HCT116 (cell line): ENCODE measurements at regions not wholly inside any gene's neighbourhood (a gene's known extent, or its start where the extent isn't known, plus 50 kb on each side); places are given as distances from the start of the nearest gene placed in this dataset.

Experiments used
- ATAC-seq: fragments of 200-7000 bp; cut with Tn5 transposase; 2 replicates; pipeline ENCODE4 v1.9.1; 2020; ENCODE audit warnings: mild to moderate bottlenecking, moderate library complexity
- BruUV-seq: library from RNA; stranded (reverse); fragments of 400-500 nt; replicated peaks from 2 replicates; lab custom pipeline; 2021; lab: Mats Ljungman, UMichigan
- CTCF ChIA-PET: fragments of 300-600 bp; sonication (Branson Sonifier 250); formaldehyde crosslinking; loops from one replicate; lab custom pipeline; 2021; ENCODE audit warnings: antibody characterized with exemption; lab: Charles Lee
- POLR2A ChIA-PET: fragments of 300-600, 350-600 bp; sonication (Branson Sonifier 250); formaldehyde crosslinking; loops from one replicate; lab custom pipeline; 2021; ENCODE audit warnings: antibody characterized with exemption; lab: Charles Lee
- RAD21 ChIA-PET, 2 experiments: fragments of 300-600 bp; sonication (Branson Sonifier 250); formaldehyde crosslinking; loops; one replicate each; lab custom pipeline; 2023; ENCODE audit warnings: low total read pairs in 2 of 2; ENCODE audit not compliant: uncharacterized antibody in 2 of 2, unreplicated experiment in 2 of 2, low non-redundant PET in 1 of 2; lab: Charles Lee
- DNase-seq: peaks from one replicate; pipeline ENCODE4 v3.0.0-alpha.2; 2010; ENCODE audit warnings: low read depth, low spot score
- H2AFZ ChIP-seq: fragments of 200-600 bp; shearing (Covaris generic), sonication (generic); 2 replicates; pipeline ENCODE4 v1.6.1; 2017; ENCODE audit warnings: low read depth, mixed run types, mixed read lengths, antibody characterized with exemption, low read length; ENCODE audit not compliant: poor library complexity, severe bottlenecking
- H3K27ac ChIP-seq: 2 replicates; pipeline ENCODE4 v1.5.1; 2012; ENCODE audit warnings: low read depth, low read length
- H3K27me3 ChIP-seq: fragments of 200-600 bp; sonication (generic); 2 replicates; pipeline ENCODE4 v1.6.1; 2016; ENCODE audit warnings: mixed run types, low read length, mixed read lengths; ENCODE audit not compliant: insufficient read depth
- H3K36me3 ChIP-seq, 2 experiments: fragments of 200-500 bp in 1 of 2; fragments of 200-600 bp in 1 of 2; sonication (Bioruptor generic) in 1 of 2; sonication (generic) in 1 of 2; 2 replicates each; pipeline versions ENCODE4 v1.5.1 to v1.6.1; 2014 to 2016; ENCODE audit warnings: low read length in 2 of 2, inconsistent platforms in 1 of 2, mixed read lengths in 1 of 2, mixed run types in 1 of 2; ENCODE audit not compliant: insufficient read depth in 2 of 2, control insufficient read depth in 1 of 2
- H3K4me1 ChIP-seq, 2 experiments: fragments of 200-600 bp in 1 of 2; sonication (generic) in 1 of 2; 2 replicates each; pipeline versions ENCODE4 v1.5.1 to v1.6.1; 2012 to 2017; ENCODE audit warnings: low read length in 2 of 2, inconsistent platforms in 1 of 2, mild to moderate bottlenecking in 1 of 2, mixed read lengths in 1 of 2, mixed run types in 1 of 2, moderate library complexity in 1 of 2; ENCODE audit not compliant: insufficient read depth in 2 of 2, control insufficient read depth in 1 of 2
- H3K4me2 ChIP-seq: fragments of 200-600 bp; sonication (generic); 2 replicates; pipeline ENCODE4 v1.6.1; 2017; ENCODE audit warnings: mixed run types, low read length, mixed read lengths
- H3K4me3 ChIP-seq, 2 experiments: fragments of 200-600 bp in 1 of 2; sonication (generic) in 1 of 2; replicated peaks in 1 of 2; 2 replicates each; pipeline ENCODE4 v1.5.1; 2011 to 2016; ENCODE audit warnings: low read length in 2 of 2, control low read depth in 1 of 2, low read depth in 1 of 2, mild to moderate bottlenecking in 1 of 2, mixed read lengths in 1 of 2, mixed run types in 1 of 2
- H3K79me2 ChIP-seq: fragments of 200-600 bp; sonication (generic); 2 replicates; pipeline ENCODE4 v1.6.1; 2017; ENCODE audit warnings: mild to moderate bottlenecking, mixed run types, low read length, moderate library complexity, mixed read lengths; ENCODE audit not compliant: insufficient read depth
- H3K9ac ChIP-seq: fragments of 200-600 bp; sonication (generic); 2 replicates; pipeline ENCODE4 v1.6.1; 2016; ENCODE audit warnings: low read length, mixed read lengths
- H3K9me2 ChIP-seq: fragments of 200-600 bp; sonication (generic), shearing (Covaris generic); 2 replicates; pipeline ENCODE4 v1.6.1; 2017; ENCODE audit warnings: mixed run types, mild to moderate bottlenecking, moderate library complexity; ENCODE audit not compliant: insufficient read depth
- H3K9me3 ChIP-seq, 2 experiments: fragments of 200-500 bp in 1 of 2; fragments of 200-600 bp in 1 of 2; sonication (Bioruptor generic) in 1 of 2; sonication (generic) in 1 of 2; 2 replicates each; pipeline ENCODE4 v1.6.1; 2014 to 2017; ENCODE audit warnings: low read length in 2 of 2, mixed read lengths in 2 of 2, inconsistent platforms in 1 of 2, low read depth in 1 of 2, mild to moderate bottlenecking in 1 of 2, mixed run types in 1 of 2, moderate library complexity in 1 of 2; ENCODE audit not compliant: control insufficient read depth in 1 of 2, insufficient read depth in 1 of 2
- H4K20me1 ChIP-seq: fragments of 200-600 bp; sonication (generic), shearing (Covaris generic); 2 replicates; pipeline ENCODE4 v1.6.1; 2017; ENCODE audit warnings: mixed run types, mild to moderate bottlenecking, moderate library complexity; ENCODE audit not compliant: insufficient read depth
- ATF3 ChIP-seq: IDR thresholded peaks from 2 replicates; pipeline ENCODE4 v1.6.1; 2012
- CBX3 ChIP-seq: IDR thresholded peaks from 2 replicates; pipeline ENCODE4 v1.6.1; 2012; ENCODE audit warnings: low read depth
- ELF1 ChIP-seq: IDR thresholded peaks from 2 replicates; pipeline ENCODE4 v1.6.1; 2012; ENCODE audit warnings: low read depth, borderline replicate concordance
- EZH2 ChIP-seq: fragments of 200-600 bp; sonication (generic); IDR thresholded peaks from 2 replicates; pipeline ENCODE4 v1.6.1; 2017; ENCODE audit warnings: antibody characterized with exemption, mixed run types
- EZH2phosphoT487 ChIP-seq: fragments of 200-600 bp; IDR thresholded peaks from 2 replicates; pipeline ENCODE4 v1.6.1; 2018; ENCODE audit warnings: antibody characterized with exemption, borderline replicate concordance
- JUND ChIP-seq: IDR thresholded peaks from 2 replicates; pipeline ENCODE4 v1.6.1; 2012
- MAX ChIP-seq: IDR thresholded peaks from 2 replicates; pipeline ENCODE4 v1.6.1; 2012
- POLR2AphosphoS5 ChIP-seq: IDR thresholded peaks from 2 replicates; pipeline ENCODE4 v1.6.1; 2011; ENCODE audit warnings: mild to moderate bottlenecking, low read depth, low read length, moderate library complexity
- RAD21 ChIP-seq: IDR thresholded peaks from 2 replicates; pipeline ENCODE4 v1.6.1; 2012; ENCODE audit warnings: low read depth, mild to moderate bottlenecking
- TCF7L2 ChIP-seq: IDR thresholded peaks from 2 replicates; pipeline ENCODE4 v1.7.0; 2011; ENCODE audit warnings: borderline replicate concordance, inconsistent platforms; ENCODE audit not compliant: insufficient read depth, insufficient read length; ENCODE audit errors: extremely low read depth
- YY1 ChIP-seq: IDR thresholded peaks from 2 replicates; pipeline ENCODE4 v1.6.1; 2011; ENCODE audit warnings: low read length, low read depth, moderate library complexity, mild to moderate bottlenecking; ENCODE audit not compliant: insufficient replicate concordance; ENCODE audit errors: extremely low read depth
- ZBTB33 ChIP-seq: IDR thresholded peaks from 2 replicates; pipeline ENCODE4 v1.6.1; 2011; ENCODE audit warnings: mild to moderate bottlenecking, low read length, moderate library complexity; ENCODE audit not compliant: insufficient replicate concordance; ENCODE audit errors: extremely low read depth
- ZFX ChIP-seq: fragments of 450-650 bp; IDR thresholded peaks from 2 replicates; pipeline ENCODE4 v1.6.1; 2017
- ZNF274 ChIP-seq: fragments of 200-500 bp; sonication (Bioruptor generic); IDR thresholded peaks from 2 replicates; pipeline ENCODE4 v1.6.1; 2014; ENCODE audit warnings: mild to moderate bottlenecking, low read depth, low read length, inconsistent platforms
- intact Hi-C: fragments of 100-400 bp; cut with micrococcal nuclease; formaldehyde crosslinking; loops from 2 replicates; pipeline ENCODE4 v1.10.0; 2022

- ChIA-PET POLR2A (no interaction called here), RAD21 (no interaction called here)
- ATAC-seq, result no peak
These were observed 237.6 kb upstream of the SFSWAP start for GRCh38 chr12:131473261-131473660.

More at GRCh38 chr12:131473261-131473660, 237.6 kb upstream of the SFSWAP start:
- BruUV-seq, result no TSS peak
- no peak overlapping the region for H3K27ac ChIP-seq
- H3K9me2 ChIP-seq, result no peaks in the 10 kb centered on the region
- H3K9ac ChIP-seq, result no peak overlapping the region
- no peak overlapping the region for H3K4me3 ChIP-seq
- intact Hi-C loops, result no loop called here
- H3K27me3 ChIP-seq, result no peaks in the 10 kb centered on the region
- no peaks in the 10 kb centered on the region for H4K20me1 ChIP-seq
- H3K36me3 ChIP-seq, result no peaks in the 10 kb centered on the region
- H3K4me2 ChIP-seq, result no peak overlapping the region
- H3K79me2 ChIP-seq, result no peaks in the 10 kb centered on the region
- H2AFZ ChIP-seq, result no peak overlapping the region
- TF ChIP-seq CBX3 (no peak), TCF7L2 (no peak), RAD21 (no peak), ELF1 (no peak), POLR2AphosphoS5 (no peak), ATF3 (no peak), ZBTB33 (no peak), YY1 (no peak), ZFX (no peak), ZNF274 (no peak), EZH2phosphoT487 (no peak), MAX (no peak), JUND (no peak), EZH2 (no peak)
- CTCF ChIA-PET, result no interaction called here
- DNase-seq, result no peak
- no peaks in the 10 kb centered on the region for H3K9me3 ChIP-seq
- H3K4me1 ChIP-seq, result peaks cover 0 to 7% of the 10 kb centered on the region in 2 experiments; a peak in 1 of 4 replicates
